ENCODE measurements at regions not wholly inside any gene's neighbourhood (a gene's known extent, or its start where the extent isn't known, plus 50 kb on each side); places are given as distances from the start of the nearest gene placed in this dataset.

DNA sequence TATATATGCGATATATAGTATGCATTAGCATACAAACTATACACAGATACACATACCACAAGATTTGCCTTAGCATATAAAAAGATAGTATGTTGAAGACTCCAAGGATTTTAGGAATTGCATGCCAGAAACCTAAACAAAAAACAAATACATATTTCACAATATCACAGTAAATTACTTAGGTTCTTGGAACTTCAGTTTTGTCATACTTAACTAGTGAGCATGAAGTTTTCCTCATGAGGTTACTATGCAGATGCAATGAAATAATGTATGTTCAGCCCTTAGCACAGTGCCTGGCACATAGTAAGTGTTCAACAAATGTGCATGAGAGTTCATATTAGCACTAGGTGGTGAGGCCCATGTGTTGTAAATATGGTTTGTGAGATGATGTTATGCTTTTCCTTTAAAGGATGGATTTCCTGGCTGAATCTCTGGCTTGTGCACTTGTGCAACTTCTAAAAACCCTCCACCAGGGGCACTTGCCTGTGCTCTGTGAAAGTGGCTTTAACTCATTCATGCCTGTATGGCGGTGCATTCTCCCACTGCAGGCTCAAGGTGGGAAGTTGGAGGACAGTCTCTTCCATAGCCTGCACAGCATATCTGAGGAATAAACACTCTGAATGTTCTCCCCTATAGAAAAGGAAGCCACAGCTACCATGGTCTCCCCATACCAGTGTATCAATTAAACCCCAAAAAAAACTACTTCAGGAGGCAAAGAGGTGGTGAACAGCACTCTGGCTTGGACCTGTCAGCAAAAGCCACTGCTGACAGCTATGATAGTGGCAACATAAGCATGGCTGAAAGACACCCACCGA lies 624.1 kb upstream of the CDH4 start:
- TF ChIP-seq, protein P1, sequence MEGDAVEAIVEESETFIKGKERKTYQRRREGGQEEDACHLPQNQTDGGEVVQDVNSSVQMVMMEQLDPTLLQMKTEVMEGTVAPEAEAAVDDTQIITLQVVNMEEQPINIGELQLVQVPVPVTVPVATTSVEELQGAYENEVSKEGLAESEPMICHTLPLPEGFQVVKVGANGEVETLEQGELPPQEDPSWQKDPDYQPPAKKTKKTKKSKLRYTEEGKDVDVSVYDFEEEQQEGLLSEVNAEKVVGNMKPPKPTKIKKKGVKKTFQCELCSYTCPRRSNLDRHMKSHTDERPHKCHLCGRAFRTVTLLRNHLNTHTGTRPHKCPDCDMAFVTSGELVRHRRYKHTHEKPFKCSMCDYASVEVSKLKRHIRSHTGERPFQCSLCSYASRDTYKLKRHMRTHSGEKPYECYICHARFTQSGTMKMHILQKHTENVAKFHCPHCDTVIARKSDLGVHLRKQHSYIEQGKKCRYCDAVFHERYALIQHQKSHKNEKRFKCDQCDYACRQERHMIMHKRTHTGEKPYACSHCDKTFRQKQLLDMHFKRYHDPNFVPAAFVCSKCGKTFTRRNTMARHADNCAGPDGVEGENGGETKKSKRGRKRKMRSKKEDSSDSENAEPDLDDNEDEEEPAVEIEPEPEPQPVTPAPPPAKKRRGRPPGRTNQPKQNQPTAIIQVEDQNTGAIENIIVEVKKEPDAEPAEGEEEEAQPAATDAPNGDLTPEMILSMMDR (IDR thresholded peaks at IDR 0.05): no peak
- TF ChIP-seq POLR2A (IDR thresholded peaks at IDR 0.05) (no peak), EP300 (IDR thresholded peaks at IDR 0.05) (no peak)
